WERI-Rb-1 (cell line): ENCODE measurements at regions not wholly inside any gene's neighbourhood (a gene's known extent, or its start where the extent isn't known, plus 50 kb on each side); places are given as distances from the start of the nearest gene placed in this dataset.

ENCODE experiments used
- DNase-seq: peaks from one replicate; pipeline ENCODE4 v3.0.0-alpha.2; 2020
- H3K27ac ChIP-seq: fragments of 250-450 bp; sonication (Bioruptor Pico); 2 replicates; pipeline ENCODE4 v1.5.1; 2020; ENCODE audit warnings: mild to moderate bottlenecking, moderate library complexity
- H3K27me3 ChIP-seq: fragments of 250-450 bp; sonication (Bioruptor Pico); 2 replicates; pipeline ENCODE4 v1.5.1; 2021; ENCODE audit warnings: mild to moderate bottlenecking, low read depth, moderate library complexity; ENCODE audit not compliant: insufficient read depth, severe bottlenecking
- H3K36me3 ChIP-seq: fragments of 250-450 bp; sonication (Bioruptor Pico); 2 replicates; pipeline ENCODE4 v1.5.1; 2020; ENCODE audit warnings: mild to moderate bottlenecking, moderate library complexity
- H3K4me3 ChIP-seq: 2 replicates; pipeline ENCODE4 v1.5.1; 2011; ENCODE audit warnings: low read depth, mild to moderate bottlenecking, control low read depth, low read length
- H3K9me3 ChIP-seq: fragments of 250-450 bp; sonication (Bioruptor Pico); 2 replicates; pipeline ENCODE4 v1.5.1; 2021; ENCODE audit warnings: mild to moderate bottlenecking, moderate library complexity; ENCODE audit not compliant: severe bottlenecking
- TF ChIP-seq, protein P1 (sequence below): IDR thresholded peaks from 2 replicates; pipeline ENCODE4 v1.5.1; 2011; ENCODE audit warnings: low read depth, mild to moderate bottlenecking, control low read depth, inconsistent platforms, low read length

DNA sequence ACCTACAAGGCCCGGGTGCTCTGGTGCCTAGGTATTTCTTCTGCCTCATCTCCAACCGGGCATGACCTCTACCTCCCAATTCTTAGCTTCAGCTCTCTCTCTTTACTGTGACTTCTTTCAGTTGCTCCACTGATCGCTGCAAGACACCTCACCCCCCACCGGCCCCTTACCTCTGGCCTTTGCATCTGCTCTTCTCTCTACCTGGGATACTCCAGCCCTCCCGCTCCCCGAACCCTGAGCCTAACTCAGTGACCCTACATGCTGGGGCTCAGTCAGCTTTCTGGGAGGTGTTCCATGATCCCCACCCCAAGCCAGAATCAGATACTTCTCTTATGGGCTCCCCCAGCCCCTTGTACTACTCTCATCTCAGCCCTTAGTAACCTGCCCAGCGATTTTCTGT lies 99.6 kb downstream of the EFNB1 start:
- Histone ChIP-seq H3K4me3 (no peak overlapping the region), H3K36me3 (no peaks in the 10 kb centered on the region), H3K27ac (no peak overlapping the region), H3K27me3 (no peaks in the 10 kb centered on the region), H3K9me3 (no peaks in the 10 kb centered on the region)
- DNase-seq: no peak
- TF ChIP-seq, protein P1, sequence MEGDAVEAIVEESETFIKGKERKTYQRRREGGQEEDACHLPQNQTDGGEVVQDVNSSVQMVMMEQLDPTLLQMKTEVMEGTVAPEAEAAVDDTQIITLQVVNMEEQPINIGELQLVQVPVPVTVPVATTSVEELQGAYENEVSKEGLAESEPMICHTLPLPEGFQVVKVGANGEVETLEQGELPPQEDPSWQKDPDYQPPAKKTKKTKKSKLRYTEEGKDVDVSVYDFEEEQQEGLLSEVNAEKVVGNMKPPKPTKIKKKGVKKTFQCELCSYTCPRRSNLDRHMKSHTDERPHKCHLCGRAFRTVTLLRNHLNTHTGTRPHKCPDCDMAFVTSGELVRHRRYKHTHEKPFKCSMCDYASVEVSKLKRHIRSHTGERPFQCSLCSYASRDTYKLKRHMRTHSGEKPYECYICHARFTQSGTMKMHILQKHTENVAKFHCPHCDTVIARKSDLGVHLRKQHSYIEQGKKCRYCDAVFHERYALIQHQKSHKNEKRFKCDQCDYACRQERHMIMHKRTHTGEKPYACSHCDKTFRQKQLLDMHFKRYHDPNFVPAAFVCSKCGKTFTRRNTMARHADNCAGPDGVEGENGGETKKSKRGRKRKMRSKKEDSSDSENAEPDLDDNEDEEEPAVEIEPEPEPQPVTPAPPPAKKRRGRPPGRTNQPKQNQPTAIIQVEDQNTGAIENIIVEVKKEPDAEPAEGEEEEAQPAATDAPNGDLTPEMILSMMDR: no peak

DNA sequence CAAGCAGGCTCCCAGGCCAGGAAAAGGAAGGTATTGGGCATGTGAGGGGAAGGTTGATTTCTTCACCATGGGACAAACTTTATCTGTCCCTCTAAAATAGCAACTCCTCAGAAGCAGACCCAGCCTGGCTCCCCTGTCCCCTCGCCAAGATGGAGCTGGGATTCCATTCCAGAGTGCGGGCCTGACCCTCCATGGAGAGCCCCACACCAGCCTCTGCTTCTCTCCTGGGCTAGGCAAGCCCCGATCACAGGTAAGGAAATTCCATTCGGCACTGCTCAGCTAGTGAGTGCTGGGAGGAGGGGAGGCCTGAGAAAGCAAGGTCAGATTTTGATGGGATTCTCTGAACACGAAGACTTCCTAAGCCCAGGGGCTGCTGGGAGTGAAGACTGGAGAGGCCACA lies 98.4 kb downstream of the EFNB1 start:
- Histone ChIP-seq H3K9me3 (no peaks in the 10 kb centered on the region), H3K27ac (no peak overlapping the region)
- TF ChIP-seq, protein P1: no peak

DNA sequence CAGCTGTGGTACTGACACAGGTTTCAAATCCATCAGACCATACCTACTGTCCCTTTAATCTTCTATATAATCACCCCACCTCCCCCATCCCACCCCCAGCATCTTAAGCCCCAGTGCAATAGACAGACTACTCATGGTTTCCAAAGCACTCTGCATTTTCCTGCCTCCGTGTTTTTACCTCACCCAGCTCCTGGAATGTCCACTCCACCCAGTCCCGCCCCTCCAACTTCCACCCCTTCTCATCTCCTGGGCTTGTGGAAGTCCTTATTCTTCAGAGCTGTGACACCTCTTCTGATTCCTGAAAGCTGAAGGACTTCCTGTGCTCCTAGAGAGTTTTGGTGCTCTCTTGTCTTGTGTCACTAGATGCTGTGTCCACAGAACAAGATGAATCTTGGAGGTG lies 94.3 kb downstream of the EFNB1 start:
- Histone ChIP-seq H3K27me3 (peaks cover 18% of the 10 kb centered on the region), H3K4me3 (no peak overlapping the region), H3K36me3 (no peaks in the 10 kb centered on the region), H3K27ac (no peak overlapping the region), H3K9me3 (no peaks in the 10 kb centered on the region)
- no peak for DNase-seq
- TF ChIP-seq, protein P1: no peak

More for the DNA sequence above, 98.4 kb downstream of the EFNB1 start:
- H3K4me3 ChIP-seq: no peak overlapping the region
- no peaks in the 10 kb centered on the region for H3K36me3 ChIP-seq
- no peaks in the 10 kb centered on the region for H3K27me3 ChIP-seq
- no peak for DNase-seq

DNA sequence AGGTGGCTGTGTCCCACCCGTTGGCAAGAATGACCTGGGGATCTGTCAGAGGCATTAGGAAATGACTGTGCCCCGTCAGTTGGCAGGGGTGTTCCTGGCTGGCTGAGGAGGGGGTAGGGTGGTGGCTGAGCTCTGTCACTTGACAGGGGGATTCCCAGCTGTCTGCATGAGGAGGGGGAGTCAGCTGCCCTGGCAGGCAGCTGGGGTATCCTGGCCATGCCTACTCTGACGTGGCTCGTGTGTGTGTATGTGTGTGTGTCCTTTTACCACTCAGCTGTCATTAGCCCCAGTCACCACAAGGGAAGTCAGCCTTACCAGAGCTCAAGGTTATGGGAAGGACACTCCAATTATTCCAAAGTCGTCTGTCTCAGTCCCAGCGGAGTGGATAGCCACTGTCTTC lies 93.2 kb downstream of the EFNB1 start:
- DNase-seq: no peak
- Histone ChIP-seq H3K27ac (no peak overlapping the region), H3K36me3 (no peaks in the 10 kb centered on the region), H3K27me3 (peaks cover 26% of the 10 kb centered on the region), H3K4me3 (no peak overlapping the region), H3K9me3 (no peaks in the 10 kb centered on the region)
- TF ChIP-seq, protein P1: no peak

DNA sequence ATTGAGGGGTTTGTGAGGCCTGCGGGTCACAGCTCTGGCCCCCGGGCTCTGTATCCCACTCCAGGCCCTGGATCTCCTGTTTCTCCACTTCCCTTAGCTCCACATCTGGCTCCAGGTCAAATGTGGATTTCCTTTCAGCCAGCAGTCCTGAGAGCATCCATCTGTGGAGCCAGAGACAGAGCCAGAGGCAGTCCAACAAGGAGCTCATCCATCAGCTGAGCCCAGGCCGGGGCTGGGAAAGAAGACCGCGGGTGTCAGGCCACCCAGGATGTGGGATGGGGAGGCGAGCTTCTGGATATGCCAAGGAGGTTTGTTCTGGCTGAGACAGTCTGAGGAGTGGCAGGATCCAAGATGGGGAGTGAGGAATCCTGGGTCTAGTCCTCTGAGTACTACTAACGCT lies 91.7 kb downstream of the EFNB1 start:
- Histone ChIP-seq H3K27ac (no peak overlapping the region), H3K4me3 (no peak overlapping the region), H3K9me3 (no peaks in the 10 kb centered on the region), H3K27me3 (peaks cover 38% of the 10 kb centered on the region), H3K36me3 (no peaks in the 10 kb centered on the region)
- DNase-seq: no peak
- TF ChIP-seq, protein P1: no peak

DNA sequence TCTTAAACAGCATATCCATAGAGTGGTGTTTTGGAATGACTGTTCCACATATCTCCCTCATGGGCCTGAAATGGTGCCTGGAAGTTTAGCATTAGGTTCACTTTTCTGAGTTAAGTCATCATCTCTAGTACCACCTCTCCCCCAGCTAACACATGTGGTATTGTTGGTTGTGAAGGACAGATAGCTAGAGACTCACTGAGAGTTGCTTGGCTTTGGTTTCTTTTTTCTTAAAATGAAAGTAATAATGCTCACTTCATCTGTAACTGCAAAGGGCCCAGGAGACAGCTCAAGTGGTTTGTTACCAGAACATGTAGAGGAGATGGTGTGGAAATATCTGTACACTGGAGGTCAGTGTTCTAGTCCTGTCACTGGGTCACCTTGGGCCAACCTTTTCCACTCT lies 90.9 kb downstream of the EFNB1 start:
- no peak overlapping the region for H3K27ac ChIP-seq
- H3K9me3 ChIP-seq: no peaks in the 10 kb centered on the region
- H3K36me3 ChIP-seq: no peaks in the 10 kb centered on the region
- TF ChIP-seq, protein P1: no peak
- H3K27me3 ChIP-seq: peaks cover 42% of the 10 kb centered on the region
- H3K4me3 ChIP-seq: no peak overlapping the region
- DNase-seq: no peak
